Right lobe of liver (tissue), 6 donors: ENCODE measurements at regions not wholly inside any gene's neighbourhood (a gene's known extent, or its start where the extent isn't known, plus 50 kb on each side); places are given as distances from the start of the nearest gene placed in this dataset.
A peak's percentile ranks its signal among the peaks of the same experiment; 100 is the strongest.

Experiments used
- ATAC-seq, 4 donors: fragments of 200-7000 bp; cut with Tn5 transposase; one replicate each; pipeline ENCODE4 v1.9.1; 2020; ENCODE audit warnings: mild to moderate bottlenecking in 4 of 4, moderate library complexity in 4 of 4
- DNase-seq, 3 donors: peaks; one replicate each; pipeline ENCODE4 v3.0.0-alpha.2; 2020
- H3K27ac ChIP-seq, 3 donors: fragments of 200-600 bp; one replicate each; pipeline ENCODE4 v1.8.0; 2022
- H3K27me3 ChIP-seq, 2 donors: fragments of 200-600 bp; one replicate each; pipeline ENCODE4 v1.8.0; 2022
- H3K36me3 ChIP-seq, 4 donors: fragments of 200-600 bp; sonication (generic) in 1 of 4; one replicate each; pipeline versions ENCODE4 v1.5.1 to v1.8.0; 2017 to 2022; ENCODE audit warnings: control low read depth in 1 of 4
- H3K4me1 ChIP-seq, 4 donors: fragments of 200-600 bp; sonication (generic) in 1 of 4; one replicate each; pipeline versions ENCODE4 v1.5.1 to v1.8.0; 2017 to 2022; ENCODE audit warnings: control low read depth in 1 of 4
- H3K4me3 ChIP-seq, 3 donors: fragments of 200-600 bp; one replicate each; pipeline ENCODE4 v1.8.0; 2022
- H3K9me3 ChIP-seq, 4 donors: fragments of 200-600 bp; sonication (generic) in 1 of 4; one replicate each; pipeline versions ENCODE4 v1.5.1 to v1.8.0; 2017 to 2022; ENCODE audit warnings: control low read depth in 1 of 4
- CTCF ChIP-seq, 4 donors: fragments of 200-600 bp in 3 of 4; fragments of 450-650 bp in 1 of 4; IDR thresholded peaks; one replicate each; pipeline versions ENCODE4 v1.5.1 to v1.8.0; 2016 to 2022; ENCODE audit warnings: antibody characterized with exemption in 4 of 4, mild to moderate bottlenecking in 2 of 4
- POLR2A ChIP-seq: fragments of 450-650 bp; IDR thresholded peaks from one replicate; pipeline ENCODE4 v1.6.1; 2017; ENCODE audit warnings: antibody characterized with exemption, mild to moderate bottlenecking
- WGBS: methylation state at CpG from one replicate; pipeline ENCODE4 v1.1.6; 2018; ENCODE audit warnings: low coverage, low lambda C conversion rate; ENCODE audit not compliant: insufficient coverage; ENCODE audit errors: missing lambda C conversion rate; 5-methylcytosine and 5-hydroxymethylcytosine counted together
- intact Hi-C, 2 donors: fragments of 100-400 bp; cut with DNase I; formaldehyde crosslinking; loops; one replicate each; pipeline versions ENCODE4 v1.11.2 to v1.14.1; 2022
- donor health status: DM: no; HTN: yes; CAD: no.
- donor health status: DM: no; HTN: no; CAD: no.
- donor health status: DM: no; HTN: no; CAD: no.
- donor health status: DM: no; HTN: yes; CAD: no.
- donor health status: DM: no; HTN: yes; CAD: no.

- DNase-seq (no peak), ATAC-seq (no peak)
- Histone ChIP-seq H3K27ac (no peak overlapping the region), H3K36me3 (no peaks in the 10 kb centered on the region), H3K9me3 (no peaks in the 10 kb centered on the region), H3K4me1 (no peaks in the 10 kb centered on the region), H3K4me3 (no peak overlapping the region), H3K27me3 (no peaks in the 10 kb centered on the region)
- TF ChIP-seq CTCF (IDR thresholded peaks at IDR 0.05) (no peak), POLR2A (no peak)
- intact Hi-C loops = no loop called here
- WGBS = 42% methylated on average over 4 of the region's 4 CpGs
Measured at GRCh38 chr22:27370269-27370668, 431.3 kb downstream of the MN1 start.

- no peaks in the 10 kb centered on the region for H3K27me3 ChIP-seq
- no peak for TF ChIP-seq CTCF (IDR thresholded peaks at IDR 0.05)
- no peak for TF ChIP-seq POLR2A
- no peaks in the 10 kb centered on the region for H3K9me3 ChIP-seq
- no peak overlapping the region for H3K4me3 ChIP-seq
- no peak overlapping the region for H3K27ac ChIP-seq
- intact Hi-C loops = no loop called here
- DNase-seq (no peak), ATAC-seq (no peak)
- no peaks in the 10 kb centered on the region for H3K4me1 ChIP-seq
- H3K36me3 ChIP-seq = no peaks in the 10 kb centered on the region
- WGBS = 68% methylated on average over 3 of the region's 4 CpGs
Measured at GRCh38 chr22:27370987-27371386, 430.6 kb downstream of the MN1 start.

- no peak overlapping the region for H3K4me3 ChIP-seq
- ATAC-seq (no peak), DNase-seq (no peak)
- intact Hi-C loops = no loop called here
- no peaks in the 10 kb centered on the region for H3K27me3 ChIP-seq
- TF ChIP-seq POLR2A (no peak), CTCF (IDR thresholded peaks at IDR 0.05) (no peak)
- no peak overlapping the region for H3K27ac ChIP-seq
- H3K36me3 ChIP-seq = no peaks in the 10 kb centered on the region
- H3K9me3 ChIP-seq = no peaks in the 10 kb centered on the region
- H3K4me1 ChIP-seq = no peaks in the 10 kb centered on the region
Measured at GRCh38 chr22:27372364-27372763, 429.2 kb downstream of the MN1 start.

GRCh38 chr22:27372969-27373670 lies 428.4 kb downstream of the MN1 start:
- H3K4me3 ChIP-seq = no peak overlapping the region
- no peak overlapping the region for H3K27ac ChIP-seq
- ATAC-seq (no peak), DNase-seq (peak in 1 of 3 donors; percentile 42)
- no peaks in the 10 kb centered on the region for H3K4me1 ChIP-seq
- intact Hi-C loops = no loop called here
- no peaks in the 10 kb centered on the region for H3K27me3 ChIP-seq
- no peaks in the 10 kb centered on the region for H3K9me3 ChIP-seq
- H3K36me3 ChIP-seq = no peaks in the 10 kb centered on the region
- WGBS = 34% methylated on average over 3 of the region's 10 CpGs
- TF ChIP-seq CTCF (IDR thresholded peaks at IDR 0.05) (no peak), POLR2A (no peak)
